GM23248 (cell line): ENCODE measurements at regions not wholly inside any gene's neighbourhood (a gene's known extent, or its start where the extent isn't known, plus 50 kb on each side); places are given as distances from the start of the nearest gene placed in this dataset.
"Not testable (repeated sequence)": the region's sequence is repeated elsewhere in the genome, so short reads cannot be mapped to it uniquely, and the experiment has no call there.

ENCODE experiments used
- DNase-seq: peaks from one replicate; pipeline ENCODE4 v3.0.0-alpha.2; 2015
- H2AFZ ChIP-seq: fragments of 200-600 bp; sonication (generic); 2 replicates; pipeline ENCODE4 v1.6.1; 2016; ENCODE audit warnings: antibody characterized with exemption
- H3F3A ChIP-seq: fragments of 200-600 bp; sonication (generic); 2 replicates; pipeline ENCODE4 v1.6.1; 2016; ENCODE audit warnings: mild to moderate bottlenecking, antibody characterized with exemption, mixed run types; ENCODE audit not compliant: insufficient read depth
- H3K27ac ChIP-seq: fragments of 200-600 bp; sonication (generic); 2 replicates; pipeline ENCODE4 v1.5.1; 2016; ENCODE audit warnings: mild to moderate bottlenecking
- H3K27me3 ChIP-seq: fragments of 200-600 bp; sonication (generic); replicated peaks from 2 replicates; pipeline ENCODE4 v1.6.1; 2016; ENCODE audit warnings: mild to moderate bottlenecking; ENCODE audit not compliant: insufficient read depth
- H3K36me3 ChIP-seq: fragments of 200-600 bp; sonication (generic); 2 replicates; pipeline ENCODE4 v1.6.1; 2016; ENCODE audit warnings: low read depth, mild to moderate bottlenecking
- H3K4me1 ChIP-seq: fragments of 200-600 bp; sonication (generic); 2 replicates; pipeline ENCODE4 v1.6.1; 2016; ENCODE audit warnings: mild to moderate bottlenecking; ENCODE audit not compliant: insufficient read depth
- H3K4me2 ChIP-seq: fragments of 200-600 bp; sonication (generic); one replicate; pipeline ENCODE4 v1.6.1; 2016; ENCODE audit warnings: mild to moderate bottlenecking; ENCODE audit not compliant: unreplicated experiment
- H3K4me3 ChIP-seq: fragments of 200-600 bp; sonication (generic); 2 replicates; pipeline ENCODE4 v1.5.1; 2016; ENCODE audit warnings: mild to moderate bottlenecking
- H3K79me2 ChIP-seq: fragments of 200-600 bp; sonication (generic); 2 replicates; pipeline ENCODE4 v1.6.1; 2016; ENCODE audit warnings: mild to moderate bottlenecking; ENCODE audit not compliant: insufficient read depth
- H3K9ac ChIP-seq: fragments of 200-600 bp; sonication (generic); 2 replicates; pipeline ENCODE4 v1.6.1; 2016; ENCODE audit warnings: mild to moderate bottlenecking
- H3K9me2 ChIP-seq: fragments of 200-600 bp; sonication (generic); 2 replicates; pipeline ENCODE4 v1.6.1; 2016; ENCODE audit warnings: mixed run types, mild to moderate bottlenecking, moderate library complexity; ENCODE audit not compliant: insufficient read depth
- H3K9me3 ChIP-seq: fragments of 200-600 bp; sonication (generic); one replicate; pipeline ENCODE4 v1.6.1; 2017; ENCODE audit warnings: low read depth
- H4K20me1 ChIP-seq: fragments of 200-600 bp; sonication (generic); 2 replicates; pipeline ENCODE4 v1.6.0; 2016; ENCODE audit not compliant: insufficient read depth
- EZH2 ChIP-seq: fragments of 200-600 bp; sonication (generic); IDR thresholded peaks from 2 replicates; pipeline ENCODE4 v1.6.1; 2018; ENCODE audit warnings: antibody characterized with exemption, mild to moderate bottlenecking; ENCODE audit not compliant: insufficient read depth, poor library complexity, severe bottlenecking
- EZH2phosphoT487 ChIP-seq: fragments of 200-600 bp; sonication (generic); IDR thresholded peaks from 2 replicates; pipeline ENCODE4 v1.6.1; 2018; ENCODE audit warnings: antibody characterized with exemption, moderate library complexity, mild to moderate bottlenecking, low read depth; ENCODE audit not compliant: insufficient read depth
- WGBS, 2 experiments: methylation state at CpG; one replicate each; pipeline ENCODE4 v1.1.6; 2015 to 2017; ENCODE audit warnings: low lambda C conversion rate in 2 of 2, low coverage in 1 of 2; ENCODE audit errors: missing lambda C conversion rate in 2 of 2; 5-methylcytosine and 5-hydroxymethylcytosine counted together
- in situ Hi-C: fragments of 300-500 bp; cut with MboI; formaldehyde crosslinking; loops from 2 replicates; pipeline ENCODE4 v1.15.0; 2020

DNA sequence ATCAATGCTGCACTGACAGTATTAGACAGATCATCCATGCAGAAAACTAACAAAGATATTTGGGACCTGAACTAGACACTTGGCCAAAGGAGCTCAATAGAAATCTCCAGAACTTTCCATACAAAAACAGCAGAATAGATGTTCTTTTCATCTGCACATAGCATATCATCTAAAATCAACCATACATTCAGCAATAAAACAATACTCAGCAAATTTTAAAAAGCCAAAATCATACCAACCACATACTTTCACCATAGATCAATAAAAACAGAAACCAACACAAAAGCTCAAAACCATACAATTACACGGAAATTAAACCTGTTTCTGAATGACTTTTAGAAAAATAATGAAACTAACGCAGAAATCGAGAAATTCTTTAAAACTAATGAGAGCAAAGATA is 592.6 kb downstream of the SLITRK5 start:
- Histone ChIP-seq H3K27ac (no peak overlapping the region), H3K4me3 (no peak overlapping the region), H3K27me3 (no peaks in the 10 kb centered on the region), H3F3A (no peaks in the 10 kb centered on the region), H3K36me3 (no peaks in the 10 kb centered on the region), H2AFZ (no peak overlapping the region), H3K9me2 (no peaks in the 10 kb centered on the region), H3K4me2 (no peak overlapping the region), H3K79me2 (no peaks in the 10 kb centered on the region), H3K9me3 (no peaks in the 10 kb centered on the region), H4K20me1 (no peaks in the 10 kb centered on the region), H3K9ac (no peak overlapping the region), H3K4me1 (no peaks in the 10 kb centered on the region)
- no peak for DNase-seq
- 42 to 45% methylated on average over 3 of the region's 3 CpGs for WGBS, 2 experiments
- in situ Hi-C loops = no loop called here
- TF ChIP-seq EZH2phosphoT487 (no peak), EZH2 (no peak)

DNA sequence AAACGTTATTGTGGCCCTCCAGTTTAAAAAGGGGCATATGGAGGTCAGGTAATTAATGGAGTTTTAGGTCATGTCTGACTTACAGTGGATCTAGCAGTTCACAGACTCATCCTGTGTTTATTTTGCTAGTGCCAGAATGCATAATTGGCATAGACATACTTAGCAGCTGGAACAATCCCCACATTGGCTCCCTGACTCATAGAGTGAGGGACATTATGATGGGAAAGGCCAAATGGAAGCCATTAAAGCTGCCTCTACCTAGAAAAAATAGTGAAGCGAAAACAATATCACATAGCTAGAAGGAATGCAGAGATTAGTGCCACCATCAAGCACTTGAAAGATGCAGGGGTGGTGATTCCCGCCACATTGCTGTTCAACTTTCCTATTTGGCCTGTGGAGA is 610.7 kb downstream of the SLITRK5 start:
- no peaks in the 10 kb centered on the region for H3K9me3 ChIP-seq
- no peak for TF ChIP-seq EZH2phosphoT487
- TF ChIP-seq EZH2 = no peak
- no peak overlapping the region for H3K27ac ChIP-seq
- H3K27me3 ChIP-seq = no peaks in the 10 kb centered on the region
- H3K9me2 ChIP-seq = no peaks in the 10 kb centered on the region
- H2AFZ ChIP-seq = no peak overlapping the region
- no peak overlapping the region for H3K4me3 ChIP-seq
- 16% methylated on average over 3 of the region's 3 CpGs for WGBS, 2 experiments
- no peaks in the 10 kb centered on the region for H3K36me3 ChIP-seq
- in situ Hi-C loops = no loop called here
- H3F3A ChIP-seq = no peaks in the 10 kb centered on the region
- H3K4me2 ChIP-seq = no peak overlapping the region
- no peak overlapping the region for H3K9ac ChIP-seq
- H4K20me1 ChIP-seq = no peaks in the 10 kb centered on the region
- no peaks in the 10 kb centered on the region for H3K4me1 ChIP-seq
- no peak for DNase-seq
- no peaks in the 10 kb centered on the region for H3K79me2 ChIP-seq

DNA sequence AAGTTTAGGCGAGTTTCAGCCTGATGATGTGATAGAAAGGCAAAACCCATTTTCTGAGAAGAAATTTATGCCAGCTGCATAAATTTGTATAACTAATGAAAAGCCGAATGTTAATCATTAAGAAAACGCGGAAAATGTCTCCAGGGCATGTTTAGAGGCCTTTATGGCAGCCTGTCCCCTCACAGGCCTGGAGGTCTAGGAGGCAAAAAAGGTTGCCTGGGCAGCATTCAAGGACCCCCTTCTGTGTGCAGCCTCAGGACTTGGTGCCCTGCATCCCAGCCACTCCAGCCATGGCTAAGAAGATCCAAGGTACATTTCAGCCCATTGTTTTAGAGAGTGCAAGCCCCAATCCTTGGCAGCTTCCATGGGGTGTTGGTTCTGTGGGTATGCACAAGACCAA is 614.2 kb downstream of the SLITRK5 start:
- no peaks in the 10 kb centered on the region for H3K36me3 ChIP-seq
- H3K9ac ChIP-seq = no peak overlapping the region
- TF ChIP-seq EZH2 (no peak), EZH2phosphoT487 (no peak)
- H3K4me3 ChIP-seq = no peak overlapping the region
- H3K9me2 ChIP-seq = no peaks in the 10 kb centered on the region
- H3K27ac ChIP-seq = no peak overlapping the region
- H4K20me1 ChIP-seq = no peaks in the 10 kb centered on the region
- H3K27me3 ChIP-seq = no peaks in the 10 kb centered on the region
- in situ Hi-C loops = no loop called here
- no peak for DNase-seq
- no peaks in the 10 kb centered on the region for H3K9me3 ChIP-seq
- H3F3A ChIP-seq = no peaks in the 10 kb centered on the region
- H3K79me2 ChIP-seq = no peaks in the 10 kb centered on the region
- H2AFZ ChIP-seq = no peak overlapping the region
- WGBS, 2 experiments = 19 to 39% methylated on average over 4 of the region's 4 CpGs
- H3K4me2 ChIP-seq = no peak overlapping the region
- no peaks in the 10 kb centered on the region for H3K4me1 ChIP-seq

DNA sequence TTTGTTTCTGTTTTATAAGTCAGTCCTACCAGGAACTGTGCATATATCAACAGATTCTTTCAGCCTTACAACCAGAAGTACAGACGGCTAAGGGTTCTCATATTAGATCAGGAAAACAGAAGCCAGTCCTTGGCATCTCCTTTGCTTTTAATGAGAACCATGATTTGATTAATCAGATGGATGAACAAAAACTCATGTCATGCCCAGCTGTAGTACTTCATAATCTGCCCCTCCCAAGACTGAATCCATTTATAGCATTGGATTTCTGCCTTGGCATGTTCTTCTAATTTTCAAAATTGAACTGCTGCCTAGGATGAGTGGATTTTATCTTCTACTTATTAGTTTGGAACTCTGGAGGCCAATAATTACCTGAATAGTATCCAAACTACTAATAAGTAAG is 617.2 kb downstream of the SLITRK5 start:
- Histone ChIP-seq H3F3A (no peaks in the 10 kb centered on the region), H3K4me1 (no peaks in the 10 kb centered on the region), H3K4me3 (no peak overlapping the region), H3K9me2 (no peaks in the 10 kb centered on the region), H3K27me3 (no peaks in the 10 kb centered on the region), H2AFZ (no peak overlapping the region), H3K9me3 (no peaks in the 10 kb centered on the region), H4K20me1 (no peaks in the 10 kb centered on the region), H3K36me3 (no peaks in the 10 kb centered on the region), H3K79me2 (no peaks in the 10 kb centered on the region), H3K27ac (no peak overlapping the region), H3K9ac (no peak overlapping the region), H3K4me2 (no peak overlapping the region)
- 0% methylated on average over 1 of the region's 1 CpG for WGBS, 2 experiments
- in situ Hi-C loops = no loop called here
- no peak for TF ChIP-seq EZH2
- DNase-seq = no peak

DNA sequence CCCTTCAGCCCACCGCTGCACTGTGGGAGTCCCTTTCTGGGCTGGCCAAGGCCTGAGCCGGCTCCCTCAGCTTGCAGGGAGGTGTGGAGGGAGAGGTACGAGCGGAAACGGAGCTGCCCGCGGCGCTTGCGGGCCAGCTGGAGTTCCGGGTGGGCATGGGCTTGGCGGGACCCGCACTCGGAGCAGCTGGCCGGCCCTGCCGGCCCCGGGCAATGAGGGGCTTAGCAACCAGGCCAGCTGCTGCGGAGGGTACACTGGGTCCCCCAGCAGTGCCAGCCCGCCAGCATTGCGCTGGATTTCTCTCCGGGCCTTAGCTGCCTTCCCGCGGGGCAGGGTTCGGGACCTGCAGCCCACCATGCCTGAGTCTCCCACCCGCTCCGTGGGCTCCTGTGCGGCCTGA is 620.6 kb downstream of the SLITRK5 start:
- H3K36me3 ChIP-seq, H4K20me1 ChIP-seq, H3K9me2 ChIP-seq, H3K9ac ChIP-seq, in situ Hi-C loops, H3K27me3 ChIP-seq, H3F3A ChIP-seq, H3K4me2 ChIP-seq, H2AFZ ChIP-seq, H3K4me1 ChIP-seq, H3K4me3 ChIP-seq, H3K27ac ChIP-seq, DNase-seq, H3K79me2 ChIP-seq, H3K9me3 ChIP-seq: not testable (repeated sequence)
- 64 to 70% methylated on average over 17 to 21 of the region's 26 CpGs for WGBS, 2 experiments
